ENCODE measurements at regions not wholly inside any gene's neighbourhood (a gene's known extent, or its start where the extent isn't known, plus 50 kb on each side); places are given as distances from the start of the nearest gene placed in this dataset.

DNA sequence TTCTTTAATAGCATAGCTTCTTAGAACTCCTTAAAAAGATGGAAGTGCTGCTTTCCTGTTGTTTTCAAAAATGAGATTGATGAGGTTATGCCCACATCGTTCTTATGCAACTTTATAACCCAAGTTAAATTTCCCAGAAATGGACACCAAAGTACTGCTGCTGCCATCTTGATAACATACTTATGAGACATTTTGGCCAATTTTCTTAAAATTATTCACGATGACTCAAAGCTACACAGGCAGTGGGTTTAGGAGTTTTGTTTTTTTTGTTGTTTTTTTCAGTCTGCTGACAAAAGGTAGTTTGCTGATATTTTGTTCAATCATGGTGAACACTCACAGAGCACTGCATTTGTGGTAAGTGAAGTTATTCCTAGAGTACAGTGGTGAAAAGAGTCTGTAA lies 54.9 kb upstream of the RFC3 start:
- DNase-seq: no peak

- no peak for DNase-seq
Observed at GRCh38 chr13:33764716-33765115, 53.2 kb upstream of the RFC3 start.

GRCh38 chr13:33766329-33767123 lies 51.4 kb upstream of the RFC3 start:
- no peak for DNase-seq

DNA sequence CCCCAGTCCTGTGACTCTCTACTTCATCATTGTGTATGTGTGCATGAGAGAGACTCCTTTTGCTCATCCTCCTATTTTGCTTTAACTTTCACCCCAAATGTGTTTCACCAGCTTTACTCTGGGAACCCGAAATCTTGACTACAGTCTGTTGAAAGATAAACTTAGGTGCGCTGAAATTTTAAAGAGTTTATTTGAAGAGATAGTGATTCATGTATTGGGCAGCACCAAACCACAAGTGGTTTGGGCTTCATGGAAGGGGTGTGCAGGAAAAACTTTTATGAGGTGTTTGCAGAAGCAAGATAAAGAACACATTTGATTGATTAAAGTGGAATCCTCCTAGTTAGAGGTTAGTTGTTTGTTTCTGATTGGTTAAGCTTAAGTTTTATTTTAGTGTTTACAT lies 50.8 kb upstream of the RFC3 start:
- DNase-seq: no peak

Data from HCEC 1CT (cell line).